SK-N-SH (cell line): ENCODE measurements at regions not wholly inside any gene's neighbourhood (a gene's known extent, or its start where the extent isn't known, plus 50 kb on each side); places are given as distances from the start of the nearest gene placed in this dataset.
"Not testable (repeated sequence)": the region's sequence is repeated elsewhere in the genome, so short reads cannot be mapped to it uniquely, and the experiment has no call there.

Experiments used
- CTCF ChIA-PET: fragments of 300-600, 350-600 bp; formaldehyde crosslinking; extraction: SDS; loops from one replicate; lab custom pipeline; 2021; lab: Yijun Ruan, JAX
- POLR2A ChIA-PET: fragments of 350-600 bp; sonication (Branson Sonifier 250); formaldehyde crosslinking; extraction: SDS; loops from one replicate; lab custom pipeline; 2020; ENCODE audit warnings: antibody characterized with exemption, inconsistent platforms; lab: Yijun Ruan, JAX
- DNase-seq: peaks from one replicate; pipeline ENCODE4 v3.0.0; 2012
- H2AFZ ChIP-seq: fragments of 200-600 bp; sonication (generic); 2 replicates; pipeline ENCODE4 v1.8.1; 2016; ENCODE audit warnings: antibody characterized with exemption, mild to moderate bottlenecking, low read depth
- H3F3A ChIP-seq: fragments of 200-600 bp; sonication (generic); replicated peaks from 2 replicates; pipeline ENCODE3; 2016; ENCODE audit warnings: antibody characterized with exemption, mild to moderate bottlenecking; ENCODE audit not compliant: insufficient read depth
- H3K27ac ChIP-seq, 2 experiments: fragments of 200-500 bp in 1 of 2; fragments of 200-600 bp in 1 of 2; sonication (Bioruptor generic) in 1 of 2; sonication (generic), shearing (Covaris generic) in 1 of 2; 2 replicates each; pipeline versions ENCODE4 v1.5.1 to v1.6.1; 2014 to 2016; ENCODE audit warnings: low read depth in 2 of 2, inconsistent platforms in 1 of 2, low read length in 1 of 2, mild to moderate bottlenecking in 1 of 2, mixed read lengths in 1 of 2
- H3K27me3 ChIP-seq: fragments of 200-600 bp; sonication (generic), shearing (Covaris generic); 2 replicates; pipeline ENCODE4 v1.6.1; 2016; ENCODE audit warnings: mixed run types; ENCODE audit not compliant: insufficient read depth
- H3K36me3 ChIP-seq, 2 experiments: fragments of 200-500 bp in 1 of 2; fragments of 200-600 bp in 1 of 2; sonication (Bioruptor generic) in 1 of 2; sonication (generic) in 1 of 2; replicated peaks in 1 of 2; 2 replicates each; pipeline versions ENCODE3 to v1.5.1; 2014 to 2016; ENCODE audit warnings: low read length in 1 of 2, mild to moderate bottlenecking in 1 of 2; ENCODE audit not compliant: insufficient read depth in 2 of 2, control insufficient read depth in 1 of 2
- H3K4me1 ChIP-seq, 2 experiments: fragments of 200-500 bp in 1 of 2; fragments of 200-600 bp in 1 of 2; sonication (Bioruptor generic) in 1 of 2; sonication (generic), shearing (Covaris generic) in 1 of 2; 2 replicates each; pipeline versions ENCODE4 v1.5.1 to v1.6.1; 2014 to 2016; ENCODE audit warnings: low read depth in 1 of 2, low read length in 1 of 2, mixed run types in 1 of 2; ENCODE audit not compliant: insufficient read depth in 2 of 2, control insufficient read depth in 1 of 2
- H3K4me2 ChIP-seq: fragments of 200-600 bp; sonication (generic), shearing (Covaris generic); 2 replicates; pipeline ENCODE4 v1.6.1; 2017; ENCODE audit warnings: mixed run types
- H3K4me3 ChIP-seq, 2 experiments: fragments of 200-500 bp in 1 of 2; fragments of 200-600 bp in 1 of 2; sonication (Bioruptor generic) in 1 of 2; sonication (generic), shearing (Covaris generic) in 1 of 2; 2 replicates each; pipeline versions ENCODE4 v1.5.1 to v1.8.1; 2014 to 2016; ENCODE audit warnings: low read depth in 2 of 2, inconsistent platforms in 1 of 2, low read length in 1 of 2, mild to moderate bottlenecking in 1 of 2, mixed read lengths in 1 of 2, moderate library complexity in 1 of 2
- H3K79me2 ChIP-seq: fragments of 200-600 bp; sonication (generic); 2 replicates; pipeline ENCODE4 v1.8.1; 2017; ENCODE audit warnings: mild to moderate bottlenecking; ENCODE audit not compliant: insufficient read depth
- H3K9ac ChIP-seq: fragments of 200-600 bp; sonication (generic); 2 replicates; pipeline ENCODE4 v1.6.1; 2017; ENCODE audit warnings: mixed run types
- H3K9me2 ChIP-seq: fragments of 200-600 bp; sonication (generic); 2 replicates; pipeline ENCODE4 v1.6.1; 2017; ENCODE audit warnings: mixed run types
- H3K9me3 ChIP-seq: fragments of 200-600 bp; sonication (generic); 2 replicates; pipeline ENCODE4 v1.6.1; 2017; ENCODE audit warnings: mixed run types, mild to moderate bottlenecking, moderate library complexity
- H4K20me1 ChIP-seq: fragments of 200-600 bp; sonication (generic); 2 replicates; pipeline ENCODE4 v1.6.1; 2017; ENCODE audit warnings: mild to moderate bottlenecking, mixed run types; ENCODE audit not compliant: insufficient read depth
- WGBS: methylation state at CpG from one replicate; pipeline ENCODE4 v1.1.6; 2017; ENCODE audit warnings: low lambda C conversion rate; 5-methylcytosine and 5-hydroxymethylcytosine counted together

DNA sequence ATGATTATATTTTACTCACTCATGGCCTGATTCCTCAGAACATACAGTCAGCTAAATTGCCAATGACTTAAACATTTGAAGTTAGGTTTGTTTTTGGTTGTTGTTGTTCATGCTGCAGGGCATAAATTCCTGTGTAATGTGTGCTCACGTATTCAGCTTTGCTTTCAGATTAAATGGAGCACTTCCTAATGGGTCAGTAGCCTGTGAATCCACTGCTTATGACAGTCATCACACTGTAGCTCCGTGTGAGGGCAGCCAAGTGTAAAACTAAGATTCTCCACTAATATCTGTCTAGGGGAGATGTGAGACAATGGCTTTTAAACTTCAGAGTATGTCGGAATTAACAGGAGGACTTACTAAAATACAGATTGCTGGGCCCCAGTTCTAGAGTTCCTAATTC lies 201.3 kb upstream of the FAM240B start:
- H3F3A ChIP-seq, H3K9ac ChIP-seq, CTCF ChIA-PET, H3K4me2 ChIP-seq, H3K4me1 ChIP-seq, H3K9me2 ChIP-seq, H3K27ac ChIP-seq, H2AFZ ChIP-seq, H3K79me2 ChIP-seq, H3K4me3 ChIP-seq, H3K36me3 ChIP-seq, H3K9me3 ChIP-seq, H4K20me1 ChIP-seq, H3K27me3 ChIP-seq, DNase-seq, POLR2A ChIA-PET: not testable (repeated sequence)
- WGBS: no CpG with 5 or more reads among the region's 3 CpGs

DNA sequence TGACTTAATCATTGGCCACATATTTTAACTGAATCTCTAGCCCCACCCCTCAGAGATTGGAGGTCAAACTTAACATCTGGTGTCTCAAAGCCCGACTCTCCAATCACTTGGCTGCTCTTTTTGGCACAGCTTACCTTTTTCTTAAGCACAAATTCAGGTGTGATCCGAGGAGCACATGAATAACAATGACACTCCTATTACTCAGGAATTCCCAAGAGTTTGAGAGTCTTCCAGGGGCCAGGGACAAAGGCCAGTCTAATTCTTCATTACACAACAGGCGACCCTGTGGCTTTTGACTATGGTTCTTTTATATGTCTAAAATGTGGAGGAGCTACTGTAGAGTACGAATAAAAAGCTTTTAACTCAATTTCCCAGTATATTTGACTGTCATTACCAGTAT lies 190.7 kb upstream of the FAM240B start:
- H3K9ac ChIP-seq, H3K4me3 ChIP-seq, H3K36me3 ChIP-seq, H3K4me1 ChIP-seq, H3K9me3 ChIP-seq, H3F3A ChIP-seq, H3K9me2 ChIP-seq, DNase-seq, H3K27me3 ChIP-seq, H3K79me2 ChIP-seq, CTCF ChIA-PET, POLR2A ChIA-PET, H3K27ac ChIP-seq, H3K4me2 ChIP-seq, H4K20me1 ChIP-seq, H2AFZ ChIP-seq: not testable (repeated sequence)
- 7% methylated on average over 3 of the region's 4 CpGs for whole genome bisulfite sequencing

DNA sequence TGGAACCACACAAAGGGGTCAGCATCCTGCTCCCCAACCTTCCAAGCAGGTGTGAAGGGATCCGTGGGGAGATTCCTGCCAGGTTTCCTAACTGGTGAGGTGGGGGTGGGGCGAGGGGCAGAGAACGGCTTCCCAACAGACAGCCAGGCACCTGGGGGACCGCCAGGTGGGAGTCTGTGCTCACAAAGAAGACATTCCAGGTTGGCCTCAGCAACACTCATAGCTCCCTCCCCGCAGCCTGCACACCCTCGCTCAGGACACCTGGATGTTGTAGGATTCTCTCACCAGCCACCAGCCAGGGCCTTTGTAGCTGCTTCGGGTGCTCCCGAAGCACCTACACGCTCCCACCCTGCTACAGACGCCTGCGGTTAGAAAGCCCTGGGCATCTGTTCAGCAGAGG lies 184.8 kb upstream of the FAM240B start:
- H3K4me1 ChIP-seq, CTCF ChIA-PET: not testable (repeated sequence)

DNA sequence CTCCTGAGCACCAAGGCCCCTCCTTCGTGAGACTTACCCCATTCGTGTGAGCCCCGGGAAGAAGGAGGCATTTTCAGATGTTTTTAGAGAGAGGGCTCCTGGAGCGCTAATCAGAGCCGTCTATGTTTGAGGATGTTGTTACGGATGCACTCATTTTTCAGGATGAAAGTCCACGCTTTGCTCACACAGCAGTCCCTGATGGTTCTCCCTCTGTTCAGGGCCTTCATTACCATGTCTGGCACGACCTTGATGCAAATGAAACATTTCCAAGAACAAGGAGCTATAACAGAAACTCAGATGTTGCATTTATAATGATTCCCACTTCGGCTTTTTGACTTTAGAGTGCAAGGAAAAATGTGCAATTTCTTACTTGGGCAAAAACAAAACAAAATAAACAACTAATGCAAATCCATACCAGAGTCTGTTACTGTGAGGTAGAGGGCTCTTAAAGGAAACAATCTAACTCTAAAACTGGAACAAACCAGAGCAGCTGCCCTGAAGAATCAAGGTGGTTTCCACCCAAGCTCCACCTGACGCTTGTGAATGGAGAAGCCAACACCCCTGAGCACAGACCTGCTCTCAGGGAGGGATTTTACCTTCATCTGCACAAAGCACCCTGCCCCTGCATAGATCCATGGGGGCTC lies 181.7 kb upstream of the FAM240B start:
- H3K79me2 ChIP-seq, H3F3A ChIP-seq, CTCF ChIA-PET, H3K4me3 ChIP-seq, H3K9me3 ChIP-seq, H3K36me3 ChIP-seq, POLR2A ChIA-PET, H2AFZ ChIP-seq, H3K4me2 ChIP-seq, H3K27me3 ChIP-seq, H3K4me1 ChIP-seq, H3K9me2 ChIP-seq, H3K27ac ChIP-seq, H4K20me1 ChIP-seq, DNase-seq, H3K9ac ChIP-seq: not testable (repeated sequence)
- no CpG with 5 or more reads among the region's 10 CpGs for WGBS

More for the DNA sequence above, 184.8 kb upstream of the FAM240B start:
- H3K9me3 ChIP-seq, DNase-seq, H3K4me3 ChIP-seq, H3K27me3 ChIP-seq, H3K9me2 ChIP-seq, H2AFZ ChIP-seq, POLR2A ChIA-PET, H4K20me1 ChIP-seq, H3F3A ChIP-seq, H3K79me2 ChIP-seq, H3K36me3 ChIP-seq, H3K4me2 ChIP-seq, H3K27ac ChIP-seq, H3K9ac ChIP-seq: not testable (repeated sequence)
- WGBS: no CpG with 5 or more reads among the region's 11 CpGs

DNA sequence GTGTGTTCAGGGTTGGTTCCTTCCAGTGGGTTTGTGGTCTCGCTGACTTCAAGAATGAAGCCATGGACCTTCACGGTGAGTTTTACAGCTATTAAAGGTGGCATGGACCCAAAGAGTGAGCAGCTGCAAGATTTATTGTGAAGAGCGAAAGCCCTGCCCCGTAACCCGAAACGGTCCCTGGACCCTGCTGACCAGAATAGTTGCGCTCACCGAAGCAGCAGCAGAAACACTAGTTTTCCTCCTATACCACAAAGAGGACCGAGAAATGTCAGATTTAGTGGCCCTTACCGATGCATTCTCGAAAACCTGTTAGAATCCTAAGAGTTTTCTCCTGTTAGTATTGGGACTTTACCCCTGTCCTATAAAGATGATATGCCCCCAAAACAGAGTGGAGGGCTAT lies 176.5 kb upstream of the FAM240B start:
- CTCF ChIA-PET: not testable (repeated sequence)

DNA sequence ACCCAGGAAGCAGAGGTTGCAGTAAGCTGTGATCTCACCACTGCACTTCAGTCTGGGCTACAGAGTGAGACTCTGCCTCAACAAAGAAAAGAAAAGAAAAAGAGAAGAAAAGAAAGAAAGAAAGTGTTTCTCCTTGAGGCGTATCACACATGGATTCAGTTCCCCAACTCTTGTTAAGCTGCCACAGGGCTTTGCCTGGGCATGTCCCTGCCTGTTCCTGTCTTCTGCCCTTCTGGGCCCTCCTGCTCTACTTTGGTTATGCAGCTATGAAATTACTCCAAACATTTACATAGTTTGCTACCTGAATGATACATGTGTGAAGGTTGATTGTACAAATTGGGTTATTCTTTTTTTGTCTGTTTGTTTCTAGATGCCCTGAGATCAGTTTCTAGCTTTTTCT lies 175.3 kb upstream of the FAM240B start:
- no CpG with 5 or more reads among the region's 1 CpG for WGBS
- H3K4me2 ChIP-seq, H3K4me1 ChIP-seq, H3K9me2 ChIP-seq, H3K4me3 ChIP-seq, POLR2A ChIA-PET, H3K27ac ChIP-seq, H3F3A ChIP-seq, H3K9me3 ChIP-seq, H3K79me2 ChIP-seq, H3K36me3 ChIP-seq, H3K9ac ChIP-seq, DNase-seq, CTCF ChIA-PET, H4K20me1 ChIP-seq, H2AFZ ChIP-seq, H3K27me3 ChIP-seq: not testable (repeated sequence)

More for the DNA sequence above, 176.5 kb upstream of the FAM240B start:
- H2AFZ ChIP-seq, DNase-seq, H3K9me2 ChIP-seq, H3K4me1 ChIP-seq, H3K36me3 ChIP-seq, H3K4me3 ChIP-seq, POLR2A ChIA-PET, H3K27ac ChIP-seq, H3K27me3 ChIP-seq, H3K9me3 ChIP-seq, H4K20me1 ChIP-seq, H3K79me2 ChIP-seq, H3F3A ChIP-seq, H3K4me2 ChIP-seq, H3K9ac ChIP-seq: not testable (repeated sequence)
- WGBS: no CpG with 5 or more reads among the region's 11 CpGs
